GM23248 (cell line): ENCODE measurements at regions not wholly inside any gene's neighbourhood (a gene's known extent, or its start where the extent isn't known, plus 50 kb on each side); places are given as distances from the start of the nearest gene placed in this dataset.

Experiments
- EZH2 ChIP-seq: fragments of 200-600 bp; sonication (generic); IDR thresholded peaks from 2 replicates; pipeline ENCODE4 v1.6.1; 2018; ENCODE audit warnings: antibody characterized with exemption, mild to moderate bottlenecking; ENCODE audit not compliant: insufficient read depth, poor library complexity, severe bottlenecking
- EZH2phosphoT487 ChIP-seq: fragments of 200-600 bp; sonication (generic); IDR thresholded peaks from 2 replicates; pipeline ENCODE4 v1.6.1; 2018; ENCODE audit warnings: antibody characterized with exemption, moderate library complexity, mild to moderate bottlenecking, low read depth; ENCODE audit not compliant: insufficient read depth

- no peak for TF ChIP-seq EZH2
- TF ChIP-seq EZH2phosphoT487: no peak
Measured at GRCh38 chr3:159723295-159723694, 265.3 kb upstream of the IL12A start.
